ENCODE measurements at regions not wholly inside any gene's neighbourhood (a gene's known extent, or its start where the extent isn't known, plus 50 kb on each side); places are given as distances from the start of the nearest gene placed in this dataset.

GRCh38 chr2:142241016-142241415, 110.2 kb upstream of the LRP1B start:
- intact Hi-C loops (cut with micrococcal nuclease) (no loop called here), dilution Hi-C loops (cut with MboI; ENCODE audit: extremely low pct_ligation_motif_present, low sequenced_read_pairs) (no loop called here)
- no peak overlapping the region for H3K27ac ChIP-seq (ENCODE audit: insufficient read depth, low read depth, low read length)
- no peak overlapping the region for H3K9ac ChIP-seq (replicated peaks; ENCODE audit: extremely low read depth, insufficient read depth, low read length)
- FAIRE-seq = no peak
- H3K27me3 ChIP-seq (ENCODE audit: control insufficient read depth in 2 of 2, insufficient read depth in 2 of 2, low read length in 2 of 2) = no peaks in the 10 kb centered on the region
- H3K79me2 ChIP-seq (ENCODE audit: control insufficient read depth, insufficient read depth, low read length) = no peaks in the 10 kb centered on the region
- no peaks in the 10 kb centered on the region for H3K4me1 ChIP-seq (ENCODE audit: control insufficient read depth, extremely low read depth, insufficient read depth, low read length)
- POLR2A ChIA-PET = no interaction called here
- no peaks in the 10 kb centered on the region for H3K9me1 ChIP-seq (replicated peaks; ENCODE audit: control insufficient read depth, extremely low read depth, insufficient read depth, low read length)
- no peaks in the 10 kb centered on the region for H3K36me3 ChIP-seq (ENCODE audit: control insufficient read depth in 2 of 2, extremely low read depth in 1 of 2, insufficient read depth in 2 of 2, low read length in 2 of 2)
- DNase-seq (ENCODE audit: low read depth, low spot score) = no peak
- H4K20me1 ChIP-seq (replicated peaks; ENCODE audit: control insufficient read depth, extremely low read depth, insufficient read depth, low read length) = no peaks in the 10 kb centered on the region
- H3K4me3 ChIP-seq (replicated peaks in 1 of 3; ENCODE audit: insufficient read depth in 1 of 3, low read depth in 1 of 3, low read length in 3 of 3) = no peak overlapping the region
- H3K4me2 ChIP-seq (ENCODE audit: insufficient read depth, low read length) = no peak overlapping the region
- BruUV-seq (replicated peaks) = no TSS peak
- H3K9me3 ChIP-seq (replicated peaks; ENCODE audit: control insufficient read depth, insufficient read depth, low read length) = no peaks in the 10 kb centered on the region
- H2AFZ ChIP-seq (ENCODE audit: low read depth, low read length) = no peak overlapping the region
- TF ChIP-seq EZH2 (IDR thresholded peaks at IDR 0.05; ENCODE audit: borderline replicate concordance, low read depth, low read length, severe bottlenecking) (no peak), GATA2 (IDR thresholded peaks at IDR 0.05; ENCODE audit: insufficient read depth, insufficient read length, low read depth, low read length) (no peak), POLR2AphosphoS5 (IDR thresholded peaks at IDR 0.05; ENCODE audit: insufficient read depth, low read depth, low read length) (no peak), MAX (IDR thresholded peaks at IDR 0.05; ENCODE audit: insufficient read depth, insufficient read length) (no peak), CTCF (IDR thresholded peaks at IDR 0.05; ENCODE audit: extremely low read depth in 1 of 2, insufficient read depth in 1 of 2, low read depth in 1 of 2, low read length in 2 of 2) (no peak), POLR2A (IDR thresholded peaks at IDR 0.05; ENCODE audit: low read depth, low read length) (no peak), MYC (IDR thresholded peaks at IDR 0.05; ENCODE audit: low read depth, low read length) (no peak), JUN (IDR thresholded peaks at IDR 0.05; ENCODE audit: borderline replicate concordance, insufficient read depth, insufficient read length, low read depth) (no peak), FOS (IDR thresholded peaks at IDR 0.05; ENCODE audit: borderline replicate concordance, insufficient read depth, low read length) (no peak)
- CTCF ChIA-PET = no interaction called here

All from endothelial cell of umbilical vein (primary cell).